Adipocyte (in vitro differentiated cells): ENCODE measurements at regions not wholly inside any gene's neighbourhood (a gene's known extent, or its start where the extent isn't known, plus 50 kb on each side); places are given as distances from the start of the nearest gene placed in this dataset.

Source experiments
- DNase-seq: peaks from one replicate; pipeline ENCODE4 v3.0.0-alpha.2; 2015; ENCODE audit warnings: low read depth
- H3K27me3 ChIP-seq: replicated peaks from 2 replicates; pipeline ENCODE4 v1.7.0; 2013; ENCODE audit warnings: mild to moderate bottlenecking, low read length, moderate library complexity; ENCODE audit not compliant: control insufficient read depth, insufficient read depth
- H3K36me3 ChIP-seq: 2 replicates; pipeline ENCODE4 v1.7.0; 2013; ENCODE audit warnings: low read length, mild to moderate bottlenecking, moderate library complexity; ENCODE audit not compliant: control insufficient read depth, insufficient read depth, severe bottlenecking
- H3K4me1 ChIP-seq: 2 replicates; pipeline ENCODE4 v1.7.0; 2013; ENCODE audit warnings: mild to moderate bottlenecking, low read length, moderate library complexity; ENCODE audit not compliant: control insufficient read depth, insufficient read depth
- H3K4me3 ChIP-seq: 2 replicates; pipeline ENCODE4 v1.7.0; 2013; ENCODE audit warnings: mild to moderate bottlenecking, low read length, moderate library complexity
- H3K9ac ChIP-seq: 2 replicates; pipeline ENCODE4 v1.7.0; 2013; ENCODE audit warnings: mild to moderate bottlenecking, low read length, moderate library complexity
- H3K9me3 ChIP-seq: 2 replicates; pipeline ENCODE4 v1.7.0; 2013; ENCODE audit warnings: mild to moderate bottlenecking, low read length, moderate library complexity; ENCODE audit not compliant: control insufficient read depth

- Histone ChIP-seq H3K4me1 (no peaks in the 10 kb centered on the region), H3K4me3 (no peak overlapping the region), H3K27me3 (no peaks in the 10 kb centered on the region), H3K36me3 (no peaks in the 10 kb centered on the region), H3K9me3 (no peaks in the 10 kb centered on the region), H3K9ac (no peak overlapping the region)
- no peak for DNase-seq
Measured at GRCh38 chr10:85293483-85293882, 965.1 kb downstream of the CCSER2 start.

DNA sequence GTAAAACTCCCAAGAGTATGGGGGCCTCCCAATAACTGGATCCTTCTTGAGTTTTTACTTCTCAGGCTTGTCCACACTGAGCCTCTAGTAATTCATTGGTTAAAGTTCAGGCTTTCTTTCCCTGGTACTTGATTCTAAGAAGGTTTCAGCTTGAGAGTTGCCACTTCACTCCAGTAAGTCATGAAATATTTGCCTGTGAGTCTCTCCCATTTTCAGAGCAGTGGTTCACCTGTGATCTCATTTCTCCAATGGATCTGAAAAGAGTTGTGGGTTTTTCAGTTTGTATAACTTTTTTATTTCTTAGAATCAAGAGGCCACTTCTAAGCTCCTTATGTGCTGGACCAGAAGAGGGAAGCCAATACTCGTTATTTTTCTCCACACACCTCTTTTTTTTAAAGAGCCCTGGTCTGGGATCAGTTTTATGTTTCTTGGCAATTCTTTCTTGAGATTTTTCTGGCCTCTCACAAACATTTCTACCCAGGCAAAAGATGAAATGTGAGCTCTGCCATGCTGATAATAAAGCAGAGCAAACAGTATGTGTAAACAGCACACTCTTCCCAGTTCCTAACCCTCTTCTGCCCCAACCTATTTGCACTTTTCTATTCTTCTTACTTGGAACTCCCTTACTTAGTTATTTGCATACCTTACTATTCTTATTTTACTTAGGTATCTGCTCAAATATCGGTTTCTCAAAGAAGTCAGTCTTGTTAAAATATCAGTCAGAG is 983.4 kb downstream of the CCSER2 start:
- Histone ChIP-seq H3K27me3 (no peaks in the 10 kb centered on the region), H3K4me1 (no peaks in the 10 kb centered on the region), H3K36me3 (no peaks in the 10 kb centered on the region), H3K4me3 (no peak overlapping the region), H3K9me3 (no peaks in the 10 kb centered on the region), H3K9ac (no peak overlapping the region)
- no peak for DNase-seq

GRCh38 chr10:85315657-85316056 is 987.3 kb downstream of the CCSER2 start:
- Histone ChIP-seq H3K9me3 (no peaks in the 10 kb centered on the region), H3K36me3 (no peaks in the 10 kb centered on the region), H3K4me3 (no peak overlapping the region), H3K9ac (no peak overlapping the region), H3K4me1 (no peaks in the 10 kb centered on the region), H3K27me3 (no peaks in the 10 kb centered on the region)
- no peak for DNase-seq

GRCh38 chr10:85316276-85316675 is 987.9 kb downstream of the CCSER2 start:
- no peak for DNase-seq
- Histone ChIP-seq H3K9ac (no peak overlapping the region), H3K9me3 (no peaks in the 10 kb centered on the region), H3K4me3 (no peak overlapping the region), H3K27me3 (no peaks in the 10 kb centered on the region), H3K4me1 (no peaks in the 10 kb centered on the region), H3K36me3 (no peaks in the 10 kb centered on the region)

DNA sequence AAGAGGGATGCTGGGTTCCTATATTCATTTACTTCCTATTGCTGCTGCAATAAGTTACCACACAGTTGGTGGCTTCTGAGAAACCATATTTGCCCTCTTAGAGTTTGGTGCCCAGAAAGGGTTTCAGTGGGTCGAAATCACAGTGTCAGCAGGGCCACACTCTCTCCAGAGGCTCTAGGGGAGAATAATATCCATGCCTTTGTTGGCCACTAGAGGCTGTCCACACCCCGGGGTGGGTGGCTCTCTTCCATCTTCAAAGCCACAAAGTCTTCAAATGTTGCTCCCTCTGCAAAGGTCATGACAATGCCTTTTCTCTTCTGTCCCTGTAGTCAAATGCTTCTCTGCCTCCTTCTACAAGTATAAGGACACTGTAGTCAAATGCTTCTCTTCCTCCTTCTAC is 989.4 kb downstream of the CCSER2 start:
- no peaks in the 10 kb centered on the region for H3K27me3 ChIP-seq
- H3K4me1 ChIP-seq = no peaks in the 10 kb centered on the region
- no peaks in the 10 kb centered on the region for H3K9me3 ChIP-seq
- no peak for DNase-seq
- no peaks in the 10 kb centered on the region for H3K36me3 ChIP-seq
- H3K9ac ChIP-seq = no peak overlapping the region
- H3K4me3 ChIP-seq = no peak overlapping the region

DNA sequence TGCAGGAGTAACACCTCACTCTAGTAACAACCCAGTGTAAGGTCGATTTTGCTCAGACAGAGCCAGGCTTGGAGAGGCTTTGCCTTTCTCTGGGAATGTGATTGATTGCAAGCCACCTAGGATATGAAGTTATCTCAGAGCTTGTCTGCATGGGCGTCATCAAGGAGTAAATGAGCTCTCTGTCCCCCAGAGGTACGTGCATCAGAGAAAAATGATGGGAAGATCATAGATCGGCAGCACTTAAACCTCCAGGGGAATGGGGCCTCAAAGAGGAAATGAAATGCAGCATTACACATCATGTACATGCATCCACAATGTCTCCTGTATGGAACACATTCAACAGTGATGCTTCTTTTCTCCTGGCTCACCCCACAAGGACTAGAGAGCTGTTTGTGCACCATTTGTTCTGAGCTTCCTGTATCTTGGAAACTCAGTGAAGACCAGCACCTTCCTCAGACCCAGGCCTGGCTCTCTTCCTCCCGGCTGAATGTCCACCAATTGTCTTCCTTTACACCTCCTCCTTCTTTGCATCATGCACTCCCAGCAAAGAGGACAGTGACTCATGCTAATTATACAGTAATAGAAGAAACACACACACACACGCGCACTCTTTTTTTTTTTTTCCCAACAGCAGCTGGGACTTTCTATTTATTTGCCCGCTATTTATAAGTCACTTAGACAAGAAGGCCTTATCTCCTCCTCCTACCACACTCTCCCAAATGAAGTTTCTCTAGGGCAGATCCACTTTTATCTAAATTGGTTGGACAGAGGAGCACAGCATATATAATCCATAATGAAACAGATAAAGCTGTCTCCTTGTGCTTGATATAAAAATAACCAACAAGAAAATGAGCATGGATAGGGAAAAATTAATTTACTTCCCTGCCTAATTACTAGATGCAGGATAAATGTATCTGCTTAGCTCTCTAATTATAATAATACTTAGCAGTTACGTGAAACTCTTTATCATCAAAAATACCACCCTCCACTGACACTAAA is 990.7 kb downstream of the CCSER2 start:
- no peaks in the 10 kb centered on the region for H3K36me3 ChIP-seq
- H3K9me3 ChIP-seq = no peaks in the 10 kb centered on the region
- no peak overlapping the region for H3K4me3 ChIP-seq
- no peak for DNase-seq
- H3K9ac ChIP-seq = no peak overlapping the region
- no peaks in the 10 kb centered on the region for H3K27me3 ChIP-seq
- H3K4me1 ChIP-seq = no peaks in the 10 kb centered on the region

- Histone ChIP-seq H3K27me3 (no peaks in the 10 kb centered on the region), H3K4me3 (no peak overlapping the region), H3K4me1 (no peaks in the 10 kb centered on the region), H3K9ac (no peak overlapping the region), H3K36me3 (no peaks in the 10 kb centered on the region), H3K9me3 (no peaks in the 10 kb centered on the region)
- DNase-seq = no peak
Measured at GRCh38 chr10:85319826-85320225, 991.4 kb downstream of the CCSER2 start.

- Histone ChIP-seq H3K9me3 (peaks cover 10% of the 10 kb centered on the region), H3K4me3 (no peak overlapping the region), H3K36me3 (no peaks in the 10 kb centered on the region), H3K27me3 (no peaks in the 10 kb centered on the region), H3K4me1 (no peaks in the 10 kb centered on the region), H3K9ac (no peak overlapping the region)
- no peak for DNase-seq
Measured at GRCh38 chr10:85333594-85333993, 1005.2 kb downstream of the CCSER2 start.

GRCh38 chr10:85362401-85362800 is 1004.2 kb downstream of the GRID1 start:
- no peak overlapping the region for H3K9ac ChIP-seq
- H3K36me3 ChIP-seq = no peaks in the 10 kb centered on the region
- no peaks in the 10 kb centered on the region for H3K4me1 ChIP-seq
- H3K4me3 ChIP-seq = no peak overlapping the region
- H3K9me3 ChIP-seq = no peaks in the 10 kb centered on the region
- no peak for DNase-seq
- no peaks in the 10 kb centered on the region for H3K27me3 ChIP-seq

DNA sequence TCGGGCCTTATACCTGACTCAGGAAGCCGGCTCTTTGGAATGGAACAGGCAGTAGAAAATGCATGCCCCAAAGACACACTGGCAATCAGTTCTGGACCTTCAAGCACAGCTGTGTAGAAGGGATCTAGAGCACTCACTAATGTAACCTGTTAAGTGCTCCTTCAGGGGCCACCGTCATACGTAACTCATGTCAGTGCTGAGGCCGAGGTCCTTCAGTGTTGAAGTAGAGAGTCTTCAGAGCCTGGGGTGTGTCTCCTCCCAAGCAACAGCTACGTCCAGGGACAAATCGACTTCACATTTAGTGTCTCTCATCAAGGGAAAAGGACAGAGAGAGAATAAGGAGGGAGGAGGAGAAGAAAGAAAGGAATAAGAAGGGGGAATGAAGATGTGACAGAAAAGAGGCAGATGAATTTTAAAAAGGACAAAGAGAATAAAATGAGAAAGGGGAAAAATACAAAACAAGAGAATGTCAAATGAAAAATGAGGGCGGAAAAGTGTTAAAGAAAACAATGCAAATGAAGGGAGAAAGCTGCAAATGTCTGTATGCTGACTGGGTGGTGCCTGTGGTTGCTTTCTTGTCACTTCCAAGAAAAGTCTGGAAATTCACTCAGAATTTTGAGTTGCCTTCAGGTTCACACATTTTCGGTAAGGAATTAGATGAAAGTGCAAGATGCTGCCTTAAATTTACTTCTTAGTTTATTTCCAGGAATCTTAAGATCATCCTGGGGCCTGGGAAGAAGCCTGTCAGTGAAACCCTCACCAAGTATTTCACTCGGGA is 989.4 kb downstream of the GRID1 start:
- Histone ChIP-seq H3K9me3 (no peaks in the 10 kb centered on the region), H3K9ac (no peak overlapping the region), H3K4me3 (no peak overlapping the region), H3K36me3 (no peaks in the 10 kb centered on the region), H3K4me1 (no peaks in the 10 kb centered on the region), H3K27me3 (no peaks in the 10 kb centered on the region)
- DNase-seq = no peak

DNA sequence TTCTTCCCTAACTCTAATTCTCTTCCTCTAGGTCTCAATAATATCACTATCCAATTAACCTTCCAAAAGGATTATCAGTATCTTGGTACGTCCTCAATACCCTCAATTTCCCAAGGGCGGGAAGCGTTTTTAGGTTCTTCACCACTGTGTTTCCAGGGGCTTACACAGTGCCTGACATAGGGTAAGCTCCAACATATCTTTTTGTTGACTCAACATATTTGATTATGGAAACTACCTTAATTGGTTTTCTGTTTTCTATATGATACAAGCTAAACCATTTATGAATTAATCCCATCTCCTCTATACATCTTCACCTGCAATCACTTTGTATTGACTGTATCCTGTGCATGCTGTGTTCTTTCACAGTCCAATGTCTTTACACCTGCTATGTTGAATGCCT is 987.3 kb downstream of the GRID1 start:
- H3K4me1 ChIP-seq = no peaks in the 10 kb centered on the region
- no peaks in the 10 kb centered on the region for H3K9me3 ChIP-seq
- H3K9ac ChIP-seq = no peak overlapping the region
- H3K4me3 ChIP-seq = no peak overlapping the region
- H3K36me3 ChIP-seq = no peaks in the 10 kb centered on the region
- H3K27me3 ChIP-seq = no peaks in the 10 kb centered on the region
- DNase-seq = no peak
